Nephron (organoid): ENCODE measurements at regions not wholly inside any gene's neighbourhood (a gene's known extent, or its start where the extent isn't known, plus 50 kb on each side); places are given as distances from the start of the nearest gene placed in this dataset.
A peak's percentile ranks its signal among the peaks of the same experiment; 100 is the strongest.

ENCODE experiments used
- H3K27ac Mint-ChIP-seq, 3 experiments: 2 replicates each; pipeline ENCODE4 v1.8.0; 2020; ENCODE audit warnings: mixed read lengths in 3 of 3, mild to moderate bottlenecking in 2 of 3, moderate library complexity in 1 of 3
- H3K27me3 Mint-ChIP-seq: 2 replicates; pipeline ENCODE4 v1.8.0; 2021; ENCODE audit warnings: low read depth, mild to moderate bottlenecking, moderate library complexity, mixed read lengths
- H3K36me3 Mint-ChIP-seq: 2 replicates; pipeline ENCODE4 v1.8.0; 2020; ENCODE audit warnings: low read depth, mixed read lengths
- H3K4me1 Mint-ChIP-seq: 2 replicates; pipeline ENCODE4 v1.8.0; 2020; ENCODE audit warnings: mixed read lengths
- H3K4me3 Mint-ChIP-seq, 3 experiments: 2 replicates each; pipeline ENCODE4 v1.8.0; 2020; ENCODE audit warnings: mild to moderate bottlenecking in 3 of 3, mixed read lengths in 3 of 3, moderate library complexity in 2 of 3
- H3K9me3 Mint-ChIP-seq: 2 replicates; pipeline ENCODE4 v1.8.0; 2020; ENCODE audit warnings: mixed read lengths
- CTCF ChIP-seq, 3 experiments: fragments of 200-600 bp; sonication (generic); IDR thresholded peaks; one replicate each; pipeline ENCODE4 v1.5.0; 2021; ENCODE audit warnings: antibody characterized with exemption in 3 of 3; ENCODE audit not compliant: unreplicated experiment in 3 of 3

- TF ChIP-seq CTCF (IDR thresholded peaks at IDR 0.05; ENCODE audit: unreplicated experiment in 3 of 3): no peak
- peak overlapping the region in 2 of 3 experiments; percentile 22 to 54 for H3K4me3 Mint-ChIP-seq
- H3K36me3 Mint-ChIP-seq: no peaks in the 10 kb centered on the region
- H3K27me3 Mint-ChIP-seq: no peaks in the 10 kb centered on the region
- peak overlapping the region; percentile 96 to 98 (median 98) for H3K27ac Mint-ChIP-seq
- peaks cover 3% of the 10 kb centered on the region for H3K9me3 Mint-ChIP-seq
- H3K4me1 Mint-ChIP-seq: peaks cover 44% of the 10 kb centered on the region
These were observed 131.2 kb upstream of the PCDH18 start for GRCh38 chr4:137663251-137664045.

GRCh38 chr4:137661693-137662092, 129.4 kb upstream of the PCDH18 start:
- peaks cover 3% of the 10 kb centered on the region for H3K9me3 Mint-ChIP-seq
- peaks cover 44% of the 10 kb centered on the region for H3K4me1 Mint-ChIP-seq
- H3K27ac Mint-ChIP-seq: peak overlapping the region; percentile 96 to 98 (median 98)
- H3K4me3 Mint-ChIP-seq: no peak overlapping the region
- H3K27me3 Mint-ChIP-seq: no peaks in the 10 kb centered on the region
- TF ChIP-seq CTCF (IDR thresholded peaks at IDR 0.05; ENCODE audit: unreplicated experiment in 3 of 3): no peak
- no peaks in the 10 kb centered on the region for H3K36me3 Mint-ChIP-seq

- peaks cover 46% of the 10 kb centered on the region for H3K4me1 Mint-ChIP-seq
- no peak overlapping the region for H3K4me3 Mint-ChIP-seq
- H3K9me3 Mint-ChIP-seq: peaks cover 3% of the 10 kb centered on the region
- no peaks in the 10 kb centered on the region for H3K36me3 Mint-ChIP-seq
- peak overlapping the region; percentile 70 to 98 (median 85) for H3K27ac Mint-ChIP-seq
- H3K27me3 Mint-ChIP-seq: no peaks in the 10 kb centered on the region
- no peak for TF ChIP-seq CTCF (IDR thresholded peaks at IDR 0.05; ENCODE audit: unreplicated experiment in 3 of 3)
These were observed 127.9 kb upstream of the PCDH18 start for GRCh38 chr4:137660211-137660610.

GRCh38 chr4:137659431-137659830, 127.1 kb upstream of the PCDH18 start:
- H3K9me3 Mint-ChIP-seq: peaks cover 3% of the 10 kb centered on the region
- H3K27me3 Mint-ChIP-seq: no peaks in the 10 kb centered on the region
- no peaks in the 10 kb centered on the region for H3K36me3 Mint-ChIP-seq
- H3K4me3 Mint-ChIP-seq: peak overlapping the region in 1 of 3 experiments; percentile 29
- no peak for TF ChIP-seq CTCF (IDR thresholded peaks at IDR 0.05; ENCODE audit: unreplicated experiment in 3 of 3)
- H3K27ac Mint-ChIP-seq: peak overlapping the region; percentile 85 to 98 (median 92)
- H3K4me1 Mint-ChIP-seq: peaks cover 43% of the 10 kb centered on the region

GRCh38 chr4:137656661-137657060, 124.4 kb upstream of the PCDH18 start:
- H3K27me3 Mint-ChIP-seq: no peaks in the 10 kb centered on the region
- no peaks in the 10 kb centered on the region for H3K36me3 Mint-ChIP-seq
- peak overlapping the region; percentile 42 to 73 (median 52) for H3K27ac Mint-ChIP-seq
- TF ChIP-seq CTCF (IDR thresholded peaks at IDR 0.05; ENCODE audit: unreplicated experiment in 3 of 3): no peak
- peaks cover 36% of the 10 kb centered on the region for H3K4me1 Mint-ChIP-seq
- no peak overlapping the region for H3K4me3 Mint-ChIP-seq
- H3K9me3 Mint-ChIP-seq: peaks cover 3% of the 10 kb centered on the region

- H3K4me1 Mint-ChIP-seq: peaks cover 33% of the 10 kb centered on the region
- no peaks in the 10 kb centered on the region for H3K9me3 Mint-ChIP-seq
- TF ChIP-seq CTCF (IDR thresholded peaks at IDR 0.05; ENCODE audit: unreplicated experiment in 3 of 3): no peak
- H3K4me3 Mint-ChIP-seq: no peak overlapping the region
- no peaks in the 10 kb centered on the region for H3K36me3 Mint-ChIP-seq
- H3K27ac Mint-ChIP-seq: peak overlapping the region; percentile 47 to 77 (median 73)
- no peaks in the 10 kb centered on the region for H3K27me3 Mint-ChIP-seq
These were observed 123.0 kb upstream of the PCDH18 start for GRCh38 chr4:137655302-137655701.
